GM13976 (cell line): ENCODE measurements at regions not wholly inside any gene's neighbourhood (a gene's known extent, or its start where the extent isn't known, plus 50 kb on each side); places are given as distances from the start of the nearest gene placed in this dataset.

Experiments used
- DNase-seq: peaks from one replicate; pipeline ENCODE4 v3.0.0; 2012; ENCODE audit warnings: low spot score
- in situ Hi-C: fragments of 300-500 bp; cut with MboI; formaldehyde crosslinking; loops from one replicate; pipeline ENCODE4 v1.12.0; 2022; ENCODE audit warnings: low sequenced_read_pairs, mixed read lengths, inconsistent platforms; ENCODE audit not compliant: unreplicated experiment
- TF ChIP-seq, protein P1 (sequence below): IDR thresholded peaks from 2 replicates; pipeline ENCODE4 v1.5.1; 2012; ENCODE audit warnings: borderline replicate concordance, mild to moderate bottlenecking; ENCODE audit not compliant: insufficient read depth; ENCODE audit errors: extremely low read depth, missing control alignments, control extremely low read depth

DNA sequence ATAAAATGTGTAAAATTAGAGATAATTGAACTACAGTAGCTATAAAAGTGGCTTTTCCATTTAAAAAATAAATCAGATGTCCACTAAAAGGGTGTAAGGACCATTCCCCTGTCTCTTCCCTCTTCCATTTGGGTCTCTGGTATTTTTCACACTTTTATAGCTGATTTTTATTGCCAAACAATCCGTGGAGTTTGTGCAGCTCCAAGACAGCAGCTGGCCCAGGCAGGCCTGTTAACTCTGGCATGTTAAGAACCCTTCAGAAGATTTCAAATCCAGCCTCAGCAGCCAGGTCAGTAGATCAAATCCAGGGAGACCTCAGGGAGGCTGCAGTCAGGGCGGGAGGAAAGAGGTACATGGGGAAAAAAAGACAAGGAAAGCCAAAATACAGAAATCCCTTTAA, 827.1 kb upstream of the FANCL start:
- TF ChIP-seq, protein P1, sequence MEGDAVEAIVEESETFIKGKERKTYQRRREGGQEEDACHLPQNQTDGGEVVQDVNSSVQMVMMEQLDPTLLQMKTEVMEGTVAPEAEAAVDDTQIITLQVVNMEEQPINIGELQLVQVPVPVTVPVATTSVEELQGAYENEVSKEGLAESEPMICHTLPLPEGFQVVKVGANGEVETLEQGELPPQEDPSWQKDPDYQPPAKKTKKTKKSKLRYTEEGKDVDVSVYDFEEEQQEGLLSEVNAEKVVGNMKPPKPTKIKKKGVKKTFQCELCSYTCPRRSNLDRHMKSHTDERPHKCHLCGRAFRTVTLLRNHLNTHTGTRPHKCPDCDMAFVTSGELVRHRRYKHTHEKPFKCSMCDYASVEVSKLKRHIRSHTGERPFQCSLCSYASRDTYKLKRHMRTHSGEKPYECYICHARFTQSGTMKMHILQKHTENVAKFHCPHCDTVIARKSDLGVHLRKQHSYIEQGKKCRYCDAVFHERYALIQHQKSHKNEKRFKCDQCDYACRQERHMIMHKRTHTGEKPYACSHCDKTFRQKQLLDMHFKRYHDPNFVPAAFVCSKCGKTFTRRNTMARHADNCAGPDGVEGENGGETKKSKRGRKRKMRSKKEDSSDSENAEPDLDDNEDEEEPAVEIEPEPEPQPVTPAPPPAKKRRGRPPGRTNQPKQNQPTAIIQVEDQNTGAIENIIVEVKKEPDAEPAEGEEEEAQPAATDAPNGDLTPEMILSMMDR: no peak
- DNase-seq: no peak
- in situ Hi-C loops: no loop called here

DNA sequence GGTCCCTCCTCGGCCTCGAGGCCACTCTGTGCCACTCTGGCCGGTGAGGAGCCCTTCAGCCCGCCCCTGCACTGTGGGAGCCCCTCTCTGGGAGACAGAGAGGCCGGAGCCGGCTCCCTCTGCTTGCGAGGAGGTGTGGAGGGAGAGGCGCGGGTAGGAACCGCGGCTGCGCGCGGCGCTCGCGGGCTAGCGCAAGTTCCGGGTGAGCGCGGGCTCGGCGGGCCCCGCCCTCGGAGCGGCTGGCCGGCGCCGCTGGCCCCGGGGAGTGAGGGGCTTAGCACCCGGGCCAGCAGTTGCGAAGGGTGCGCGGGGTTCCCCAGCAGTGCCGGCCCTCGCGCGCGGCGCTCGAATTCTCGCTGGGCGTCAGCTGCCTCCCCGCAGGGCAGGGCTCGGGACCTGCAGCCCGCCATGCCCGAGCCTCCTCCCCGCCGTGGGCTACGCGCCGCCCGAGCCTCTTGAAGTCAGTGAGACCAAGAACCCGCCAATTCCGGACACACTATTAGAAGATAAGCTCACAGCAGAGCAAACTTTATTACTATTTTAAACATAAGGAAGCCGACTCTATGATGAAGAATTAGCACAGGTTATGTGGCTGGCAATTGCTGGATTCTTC, 825.8 kb upstream of the FANCL start:
- DNase-seq: no peak
- TF ChIP-seq, protein P1: no peak
- in situ Hi-C loops: no loop called here

DNA sequence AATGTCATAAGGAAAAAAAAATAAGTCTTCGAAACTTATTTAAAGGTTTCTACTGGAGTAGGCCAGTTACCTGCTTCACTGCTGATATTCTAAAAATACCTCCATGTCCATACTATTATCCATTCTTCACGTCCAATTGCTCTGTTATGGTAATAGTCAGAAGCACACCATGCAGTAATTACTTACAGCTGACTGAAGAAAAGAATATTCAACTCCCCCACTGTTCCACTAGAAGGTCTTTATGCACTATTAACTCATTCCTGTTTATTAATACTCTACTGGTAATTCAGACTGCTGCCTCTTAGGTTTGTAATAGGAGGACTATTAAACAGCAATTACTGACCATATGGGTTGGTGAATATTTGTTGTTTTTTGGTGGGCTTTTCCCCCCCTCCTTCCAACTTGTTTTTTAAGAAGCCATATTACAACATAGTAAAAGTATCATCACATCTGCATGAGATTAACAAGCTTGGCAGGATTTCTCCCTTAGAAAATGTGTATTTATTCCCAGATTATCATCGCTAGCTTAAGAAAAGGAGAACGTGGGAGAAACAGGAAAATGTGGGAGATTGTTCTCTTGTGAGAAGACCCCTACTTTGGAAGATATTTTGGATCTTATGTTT, 806.4 kb upstream of the FANCL start:
- in situ Hi-C loops: loop anchor here (25.0 kb wide), 1 partner anchor 1540 kb away; no protein-coding TSS in a partner anchor
- DNase-seq: no peak
- TF ChIP-seq, protein P1: no peak

DNA sequence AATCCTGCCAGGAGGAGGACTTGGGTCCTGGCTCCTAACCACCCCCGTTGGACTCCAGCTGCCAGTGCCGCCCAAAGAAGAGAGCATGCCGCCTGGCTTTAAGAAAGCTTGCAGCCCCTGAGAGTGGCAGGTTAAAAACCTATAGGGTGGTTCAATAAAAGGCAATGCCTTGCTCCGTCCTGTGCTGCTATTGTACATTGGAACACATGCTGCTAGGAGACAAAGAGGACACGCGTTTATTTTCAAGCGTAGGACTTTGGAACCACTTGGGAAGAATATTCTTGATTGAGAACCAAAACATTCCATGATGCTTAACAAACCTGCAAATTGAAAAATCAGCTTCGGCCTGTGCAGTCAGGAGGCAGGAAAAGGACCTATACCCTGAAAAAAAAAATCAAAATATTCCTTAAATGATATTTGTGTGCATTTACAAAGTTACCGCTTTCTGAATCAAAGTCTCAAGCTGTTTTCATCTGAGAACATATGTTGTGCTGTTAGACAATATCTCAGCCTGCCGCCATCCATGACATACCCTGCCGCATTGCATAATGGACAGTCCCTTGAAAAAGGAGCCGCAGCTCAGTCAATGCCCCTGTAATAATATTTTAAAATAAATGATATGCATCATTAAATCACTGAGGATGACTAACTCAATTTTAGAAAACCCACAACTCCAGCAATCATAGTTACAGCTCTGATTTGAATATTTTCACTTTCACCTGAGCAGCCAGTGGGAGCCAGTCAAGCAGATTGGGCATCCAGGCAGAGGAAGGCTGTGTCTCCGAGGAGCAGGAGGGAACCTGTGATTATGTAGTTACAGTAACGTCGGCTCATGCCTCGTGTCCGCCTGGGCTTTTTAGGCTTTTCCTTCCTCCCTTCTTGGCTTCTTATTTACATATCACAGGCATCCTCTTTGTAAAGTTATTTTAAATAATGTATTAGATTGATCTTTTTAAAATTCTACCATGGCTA, 805.6 kb upstream of the FANCL start:
- TF ChIP-seq, protein P1: no peak
- in situ Hi-C loops: loop anchor here (25.0 kb wide), 1 partner anchor 1541 kb away; no protein-coding TSS in a partner anchor
- DNase-seq: no peak

DNA sequence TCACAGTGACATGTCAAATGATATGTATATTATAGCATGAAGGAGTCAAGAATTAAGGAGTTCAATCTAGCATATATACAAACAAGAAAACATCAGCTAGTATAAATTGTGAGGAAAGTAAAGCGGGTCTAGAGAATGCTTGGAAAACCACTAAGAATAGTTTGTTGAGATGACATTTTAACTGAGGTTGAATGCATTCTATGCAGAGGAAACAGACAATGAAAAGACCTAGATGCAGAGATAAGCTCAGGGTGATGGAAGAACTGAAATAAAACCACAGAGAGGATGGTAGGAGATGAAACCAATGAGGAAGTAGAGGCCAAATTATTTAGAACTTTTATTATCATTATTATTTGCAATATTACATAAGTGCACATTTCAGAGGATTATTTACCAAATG, 803.6 kb upstream of the FANCL start:
- TF ChIP-seq, protein P1: no peak
- in situ Hi-C loops: loop anchor here (25.0 kb wide), 1 partner anchor 1543 kb away; no protein-coding TSS in a partner anchor
- DNase-seq: no peak

DNA sequence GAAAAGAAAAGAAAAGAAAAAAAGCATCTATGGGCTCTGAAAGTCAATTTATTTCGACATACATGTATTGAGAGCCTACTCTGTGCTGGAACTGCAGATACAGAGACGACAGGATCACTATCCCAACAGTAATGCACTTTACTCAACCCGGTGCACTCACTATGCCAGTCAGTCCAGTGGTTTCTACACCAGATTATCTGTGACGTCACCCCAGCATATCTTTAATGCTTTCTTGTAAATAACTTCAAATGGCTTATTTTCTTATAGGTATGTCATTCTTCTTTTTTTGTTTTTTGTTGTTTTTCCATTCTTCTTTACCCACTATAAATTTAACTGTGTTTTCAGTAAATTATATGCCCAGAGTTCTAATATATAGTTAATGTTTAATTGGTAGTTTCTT, 800.0 kb upstream of the FANCL start:
- DNase-seq: no peak
- TF ChIP-seq, protein P1: no peak
- in situ Hi-C loops: loop anchor here (25.0 kb wide), 1 partner anchor 1546 kb away; no protein-coding TSS in a partner anchor
